Hepatocyte (in vitro differentiated cells): ENCODE measurements at regions not wholly inside any gene's neighbourhood (a gene's known extent, or its start where the extent isn't known, plus 50 kb on each side); places are given as distances from the start of the nearest gene placed in this dataset.

Source experiments
- CTCF ChIP-seq: fragments of 200-600 bp; sonication (generic); IDR thresholded peaks from 2 replicates; pipeline ENCODE4 v1.5.1; 2016; ENCODE audit warnings: antibody characterized with exemption, mild to moderate bottlenecking; ENCODE audit not compliant: poor library complexity
- EZH2 ChIP-seq: fragments of 200-600 bp; sonication (generic); IDR thresholded peaks from 2 replicates; pipeline ENCODE4 v1.6.1; 2016; ENCODE audit warnings: antibody characterized with exemption, mild to moderate bottlenecking, borderline replicate concordance

- TF ChIP-seq CTCF: no peak
- TF ChIP-seq EZH2: no peak
Observed at GRCh38 chr5:6216471-6217075, 161.8 kb downstream of the MED10 start.
